Kidney (tissue), 13 donors: ENCODE measurements at regions not wholly inside any gene's neighbourhood (a gene's known extent, or its start where the extent isn't known, plus 50 kb on each side); places are given as distances from the start of the nearest gene placed in this dataset.

ENCODE experiments used
- DNase-seq, 5 donors: peaks; one replicate each; pipeline ENCODE4 v3.0.0-alpha.2; 2013 to 2020
- FAIRE-seq: peaks from 2 replicates; lab custom pipeline; 2012; peaks lifted over from hg19 to GRCh38; lab: Jason Lieb, UNC
- H3K27ac ChIP-seq, 2 donors: one replicate each; pipeline ENCODE4 v1.7.0; 2013; ENCODE audit warnings: low read depth in 2 of 2, low read length in 2 of 2, inconsistent platforms in 1 of 2
- H3K27me3 ChIP-seq: one replicate; pipeline ENCODE4 v1.7.1; 2013; ENCODE audit warnings: low read length, inconsistent platforms; ENCODE audit not compliant: control insufficient read depth, insufficient read depth
- H3K36me3 ChIP-seq, 3 donors: one replicate each; pipeline versions ENCODE4 v1.7.0 to v1.7.1; 2013; ENCODE audit warnings: low read length in 3 of 3, control low read depth in 1 of 3, inconsistent platforms in 1 of 3; ENCODE audit not compliant: insufficient read depth in 3 of 3, control insufficient read depth in 2 of 3
- H3K4me1 ChIP-seq, 3 donors: one replicate each; pipeline versions ENCODE4 v1.7.0 to v1.7.1; 2013; ENCODE audit warnings: low read length in 3 of 3, inconsistent platforms in 1 of 3, low read depth in 1 of 3; ENCODE audit not compliant: control insufficient read depth in 2 of 3, insufficient read depth in 2 of 3
- H3K4me3 ChIP-seq, 3 donors: one replicate each; pipeline versions ENCODE4 v1.7.0 to v1.8.1; 2013; ENCODE audit warnings: low read length in 3 of 3, control low read depth in 1 of 3, inconsistent platforms in 1 of 3
- H3K9ac ChIP-seq, 3 donors: one replicate each; pipeline versions ENCODE4 v1.7.0 to v1.7.1; 2013; ENCODE audit warnings: low read length in 3 of 3, control low read depth in 1 of 3, inconsistent platforms in 1 of 3
- H3K9me3 ChIP-seq, 3 donors: one replicate each; pipeline versions ENCODE4 v1.7.0 to v1.7.1; 2013; ENCODE audit warnings: low read length in 3 of 3, control low read depth in 1 of 3, inconsistent platforms in 1 of 3; ENCODE audit not compliant: control insufficient read depth in 2 of 3, insufficient read depth in 1 of 3
- intact Hi-C: fragments of 100-400 bp; cut with DNase I; formaldehyde crosslinking; loops from one replicate; pipeline ENCODE4 v1.11.1; 2022
- TF ChIP-seq, protein P1 (sequence below): IDR thresholded peaks from 3 replicates; pipeline ENCODE4 v1.5.1; 2012; ENCODE audit warnings: mild to moderate bottlenecking, moderate library complexity, borderline replicate concordance; ENCODE audit not compliant: insufficient read depth; ENCODE audit errors: extremely low read depth
- donor health status: control.
- donor health status: control.
- donor health status: control.
- donor health status: control.
- donor health status: control.
- donor health status: DM: yes; HTN: yes; CAD: no.
- donor health status: Normal renal cell carcinoma (clear cell type).

DNA sequence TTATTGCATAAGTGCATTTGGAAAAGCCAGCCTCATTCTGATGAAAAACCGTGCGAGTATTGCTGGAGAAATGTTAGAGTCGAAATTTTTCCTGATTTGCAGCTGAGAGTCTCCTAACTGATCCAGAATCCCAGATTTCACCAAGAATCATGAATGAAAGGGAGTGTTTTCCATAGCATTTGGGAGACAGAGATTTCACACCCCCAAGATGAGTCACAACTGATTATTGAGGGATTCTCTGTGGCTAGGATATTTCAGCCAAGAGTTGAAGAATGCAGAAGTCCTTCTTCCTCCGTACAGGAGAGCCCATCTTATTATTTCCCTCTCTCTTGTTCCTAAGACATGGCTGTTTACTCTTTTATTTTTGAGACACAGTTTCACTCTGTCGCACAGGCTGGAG is 82.2 kb upstream of the SALL4 start:
- Histone ChIP-seq H3K27me3 (no peaks in the 10 kb centered on the region), H3K9ac (no peak overlapping the region), H3K4me1 (no peaks in the 10 kb centered on the region), H3K4me3 (no peak overlapping the region), H3K27ac (no peak overlapping the region), H3K36me3 (no peaks in the 10 kb centered on the region), H3K9me3 (no peaks in the 10 kb centered on the region)
- TF ChIP-seq, protein P1, sequence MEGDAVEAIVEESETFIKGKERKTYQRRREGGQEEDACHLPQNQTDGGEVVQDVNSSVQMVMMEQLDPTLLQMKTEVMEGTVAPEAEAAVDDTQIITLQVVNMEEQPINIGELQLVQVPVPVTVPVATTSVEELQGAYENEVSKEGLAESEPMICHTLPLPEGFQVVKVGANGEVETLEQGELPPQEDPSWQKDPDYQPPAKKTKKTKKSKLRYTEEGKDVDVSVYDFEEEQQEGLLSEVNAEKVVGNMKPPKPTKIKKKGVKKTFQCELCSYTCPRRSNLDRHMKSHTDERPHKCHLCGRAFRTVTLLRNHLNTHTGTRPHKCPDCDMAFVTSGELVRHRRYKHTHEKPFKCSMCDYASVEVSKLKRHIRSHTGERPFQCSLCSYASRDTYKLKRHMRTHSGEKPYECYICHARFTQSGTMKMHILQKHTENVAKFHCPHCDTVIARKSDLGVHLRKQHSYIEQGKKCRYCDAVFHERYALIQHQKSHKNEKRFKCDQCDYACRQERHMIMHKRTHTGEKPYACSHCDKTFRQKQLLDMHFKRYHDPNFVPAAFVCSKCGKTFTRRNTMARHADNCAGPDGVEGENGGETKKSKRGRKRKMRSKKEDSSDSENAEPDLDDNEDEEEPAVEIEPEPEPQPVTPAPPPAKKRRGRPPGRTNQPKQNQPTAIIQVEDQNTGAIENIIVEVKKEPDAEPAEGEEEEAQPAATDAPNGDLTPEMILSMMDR: no peak
- FAIRE-seq: no peak
- no peak for DNase-seq
- intact Hi-C loops: no loop called here

DNA sequence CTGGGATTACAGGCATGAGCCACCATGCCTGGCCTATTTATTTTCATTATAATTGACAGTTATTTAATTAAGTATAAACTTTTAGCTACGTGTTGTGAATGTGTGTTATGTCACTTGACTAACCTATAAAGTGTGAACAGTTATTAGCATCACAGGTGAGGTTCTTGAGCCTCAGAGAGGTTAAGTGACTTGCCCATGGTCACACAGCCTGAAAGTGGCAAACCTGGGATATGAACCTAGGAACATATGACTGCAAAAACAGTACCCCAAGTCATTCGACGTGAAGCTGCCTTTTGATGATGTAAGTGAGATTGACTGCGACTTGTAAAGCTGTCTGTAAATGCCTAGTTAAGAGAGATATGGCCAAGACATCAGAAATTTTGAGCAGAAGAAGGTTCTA is 77.9 kb upstream of the SALL4 start:
- DNase-seq (no peak), FAIRE-seq (no peak)
- Histone ChIP-seq H3K9me3 (no peaks in the 10 kb centered on the region), H3K4me3 (no peak overlapping the region), H3K9ac (no peak overlapping the region), H3K4me1 (no peaks in the 10 kb centered on the region), H3K27ac (no peak overlapping the region), H3K27me3 (no peaks in the 10 kb centered on the region), H3K36me3 (no peaks in the 10 kb centered on the region)
- TF ChIP-seq, protein P1: no peak
- intact Hi-C loops: no loop called here

DNA sequence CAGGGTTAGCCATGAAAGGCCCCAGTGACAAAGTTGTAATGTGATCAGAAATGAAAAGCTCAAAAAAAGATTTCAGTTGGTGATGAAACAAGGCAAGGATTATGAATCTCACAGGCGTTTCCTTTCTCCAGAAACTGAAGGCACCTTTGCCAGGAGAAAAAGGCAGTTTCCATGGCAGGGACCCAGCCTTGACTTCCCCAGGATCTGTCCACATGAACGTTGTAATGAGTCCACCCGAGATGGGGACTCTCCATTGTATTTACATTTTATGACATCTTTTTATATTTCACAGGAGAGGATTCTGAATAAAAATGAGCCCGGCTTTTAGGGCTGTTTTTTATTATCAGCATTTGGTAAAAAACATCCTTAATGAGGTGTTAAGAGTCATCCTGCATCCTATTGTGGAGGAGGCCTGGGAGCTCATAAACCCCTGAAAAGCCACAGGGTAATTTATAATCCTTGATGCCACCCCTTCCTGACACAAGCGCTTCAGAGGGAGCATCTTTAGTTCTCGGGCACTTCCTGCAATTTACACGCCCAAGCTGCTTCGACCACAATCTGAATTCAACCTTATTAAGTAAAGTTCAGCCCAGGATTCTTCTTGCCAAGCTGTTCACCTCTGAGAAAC is 74.1 kb upstream of the SALL4 start:
- Histone ChIP-seq H3K9me3 (no peaks in the 10 kb centered on the region), H3K27ac (no peak overlapping the region), H3K9ac (no peak overlapping the region), H3K27me3 (no peaks in the 10 kb centered on the region), H3K36me3 (no peaks in the 10 kb centered on the region), H3K4me1 (no peaks in the 10 kb centered on the region), H3K4me3 (no peak overlapping the region)
- peak in 3 of 5 donors; percentile 26 to 59 (median 56) for DNase-seq
- no peak for FAIRE-seq
- TF ChIP-seq, protein P1: no peak
- intact Hi-C loops: no loop called here

DNA sequence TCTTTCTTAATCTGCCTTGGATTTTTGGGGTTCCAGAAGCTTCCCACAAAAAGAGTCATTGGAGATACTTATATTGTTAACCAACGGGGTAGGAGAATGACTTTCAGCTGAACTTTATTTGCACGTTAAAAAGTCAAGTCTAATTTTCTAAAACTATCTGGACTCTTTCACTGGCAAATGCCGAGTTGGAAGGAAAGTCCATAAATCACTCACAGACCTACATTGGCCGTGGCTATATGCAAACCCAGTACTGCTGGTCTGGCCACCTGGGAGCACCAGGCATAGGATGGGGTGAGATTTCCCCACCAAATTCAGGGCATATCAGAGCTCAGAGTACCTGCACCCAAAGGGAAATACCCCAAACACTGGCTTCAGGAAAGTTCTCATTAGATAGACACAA is 71.3 kb upstream of the SALL4 start:
- intact Hi-C loops: no loop called here
- Histone ChIP-seq H3K36me3 (no peaks in the 10 kb centered on the region), H3K4me3 (no peak overlapping the region), H3K27ac (no peak overlapping the region), H3K4me1 (no peaks in the 10 kb centered on the region), H3K27me3 (no peaks in the 10 kb centered on the region), H3K9me3 (no peaks in the 10 kb centered on the region), H3K9ac (no peak overlapping the region)
- DNase-seq: no peak
- no peak for FAIRE-seq
- TF ChIP-seq, protein P1: no peak
